ENCODE measurements at regions not wholly inside any gene's neighbourhood (a gene's known extent, or its start where the extent isn't known, plus 50 kb on each side); places are given as distances from the start of the nearest gene placed in this dataset.

GRCh38 chr10:10872035-10872673 is 145.5 kb upstream of the CELF2 start:
- Histone ChIP-seq H3K27ac (ENCODE audit: low read depth, low read length) (peak overlapping the region; percentile 71), H3K27me3 (ENCODE audit: control insufficient read depth, insufficient read depth, low read length) (no peaks in the 10 kb centered on the region), H3K9me3 (ENCODE audit: control insufficient read depth, insufficient read depth, low read length) (peaks cover 2% of the 10 kb centered on the region; the same call in 1 of the 2 replicates), H3K4me3 (ENCODE audit: low read depth, low read length) (no peak overlapping the region)
- CTCF ChIA-PET, result interaction anchor here (0.7 to 1.1 kb wide), 2 partner anchors 19 to 293 kb away, joined by 3 read pairs; no protein-coding TSS in a partner anchor
- peak; percentile 71 for DNase-seq (ENCODE audit: low read depth, low spot score)
- TF ChIP-seq CTCF (IDR thresholded peaks at IDR 0.05; ENCODE audit: low read depth, low read length), result no peak
- POLR2A ChIA-PET, result interaction anchor here (0.6 to 1.4 kb wide), 2 partner anchors 19 to 42 kb away, joined by 6 to 7 read pairs; no protein-coding TSS in a partner anchor

- no peak overlapping the region for H3K4me3 ChIP-seq (ENCODE audit: low read depth, low read length)
- peak overlapping the region; percentile 71 for H3K27ac ChIP-seq (ENCODE audit: low read depth, low read length)
- POLR2A ChIA-PET, result interaction anchor here (1.4 kb wide), 1 partner anchor 19 kb away, joined by 7 read pairs; no protein-coding TSS in a partner anchor
Measured at GRCh38 chr10:10872764-10873163, 144.9 kb upstream of the CELF2 start.

GRCh38 chr10:10873289-10873688 is 144.4 kb upstream of the CELF2 start:
- TF ChIP-seq CTCF (IDR thresholded peaks at IDR 0.05; ENCODE audit: low read depth, low read length), result no peak
- H3K27ac ChIP-seq (ENCODE audit: low read depth, low read length), result no peak overlapping the region
- peaks cover 2% of the 10 kb centered on the region; the same call in 1 of the 2 replicates for H3K9me3 ChIP-seq (ENCODE audit: control insufficient read depth, insufficient read depth, low read length)
- no peak overlapping the region for H3K4me3 ChIP-seq (ENCODE audit: low read depth, low read length)
- CTCF ChIA-PET, result no interaction called here
- POLR2A ChIA-PET, result no interaction called here
- H3K27me3 ChIP-seq (ENCODE audit: control insufficient read depth, insufficient read depth, low read length), result no peaks in the 10 kb centered on the region
- DNase-seq (ENCODE audit: low read depth, low spot score), result no peak

More at GRCh38 chr10:10872764-10873163, 144.9 kb upstream of the CELF2 start:
- CTCF ChIA-PET, result interaction anchor here (1.1 kb wide), 1 partner anchor 18 kb away, joined by 3 read pairs; no protein-coding TSS in a partner anchor
- Histone ChIP-seq H3K9me3 (ENCODE audit: control insufficient read depth, insufficient read depth, low read length) (peaks cover 2% of the 10 kb centered on the region; the same call in 1 of the 2 replicates), H3K27me3 (ENCODE audit: control insufficient read depth, insufficient read depth, low read length) (no peaks in the 10 kb centered on the region)
- no peak for DNase-seq (ENCODE audit: low read depth, low spot score)
- TF ChIP-seq CTCF (IDR thresholded peaks at IDR 0.05; ENCODE audit: low read depth, low read length), result no peak

GRCh38 chr10:10873915-10874314 is 143.8 kb upstream of the CELF2 start:
- H3K9me3 ChIP-seq (ENCODE audit: control insufficient read depth, insufficient read depth, low read length), result peaks cover 2% of the 10 kb centered on the region; the same call in 1 of the 2 replicates
- no peak overlapping the region for H3K27ac ChIP-seq (ENCODE audit: low read depth, low read length)
- no peaks in the 10 kb centered on the region for H3K27me3 ChIP-seq (ENCODE audit: control insufficient read depth, insufficient read depth, low read length)
- ChIA-PET CTCF (no interaction called here), POLR2A (no interaction called here)
- TF ChIP-seq CTCF (IDR thresholded peaks at IDR 0.05; ENCODE audit: low read depth, low read length), result no peak
- no peak for DNase-seq (ENCODE audit: low read depth, low spot score)
- H3K4me3 ChIP-seq (ENCODE audit: low read depth, low read length), result no peak overlapping the region

- CTCF ChIA-PET, result no interaction called here
- Histone ChIP-seq H3K27ac (ENCODE audit: low read depth, low read length) (no peak overlapping the region), H3K27me3 (ENCODE audit: control insufficient read depth, insufficient read depth, low read length) (no peaks in the 10 kb centered on the region), H3K4me3 (ENCODE audit: low read depth, low read length) (no peak overlapping the region), H3K9me3 (ENCODE audit: control insufficient read depth, insufficient read depth, low read length) (no peaks in the 10 kb centered on the region; the same call in 1 of the 2 replicates)
- TF ChIP-seq CTCF (IDR thresholded peaks at IDR 0.05; ENCODE audit: low read depth, low read length), result no peak
- no peak for DNase-seq (ENCODE audit: low read depth, low spot score)
- POLR2A ChIA-PET, result no interaction called here
Measured at GRCh38 chr10:10878963-10879362, 138.7 kb upstream of the CELF2 start.

All from AG04450 (cell line).